ENCODE measurements at regions not wholly inside any gene's neighbourhood (a gene's known extent, or its start where the extent isn't known, plus 50 kb on each side); places are given as distances from the start of the nearest gene placed in this dataset.

DNA sequence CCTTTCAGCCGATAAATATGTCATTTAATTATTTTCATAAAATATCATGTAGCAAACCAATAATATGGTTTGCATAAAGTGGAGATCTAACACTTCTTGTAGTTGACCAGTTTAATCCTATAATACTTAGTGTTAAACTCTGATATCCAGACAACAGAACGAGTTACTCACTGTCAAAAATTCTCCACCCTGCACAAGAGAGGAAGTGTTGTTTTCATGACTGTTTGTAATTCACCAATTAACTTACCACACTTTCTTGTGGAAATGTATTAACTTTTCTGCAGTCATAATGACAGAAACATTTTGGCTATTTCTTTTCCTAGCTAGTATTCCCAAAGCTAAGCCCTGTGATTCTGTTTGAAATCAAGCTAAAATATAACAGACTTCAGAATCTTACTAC is 555.3 kb upstream of the FTMT start:
- no peak for DNase-seq (ENCODE audit: low read depth in 4 of 4, low spot score in 3 of 4)

GRCh38 chr5:121299153-121299552 is 552.5 kb upstream of the FTMT start:
- no peak for DNase-seq (ENCODE audit: low read depth in 4 of 4, low spot score in 3 of 4)

DNA sequence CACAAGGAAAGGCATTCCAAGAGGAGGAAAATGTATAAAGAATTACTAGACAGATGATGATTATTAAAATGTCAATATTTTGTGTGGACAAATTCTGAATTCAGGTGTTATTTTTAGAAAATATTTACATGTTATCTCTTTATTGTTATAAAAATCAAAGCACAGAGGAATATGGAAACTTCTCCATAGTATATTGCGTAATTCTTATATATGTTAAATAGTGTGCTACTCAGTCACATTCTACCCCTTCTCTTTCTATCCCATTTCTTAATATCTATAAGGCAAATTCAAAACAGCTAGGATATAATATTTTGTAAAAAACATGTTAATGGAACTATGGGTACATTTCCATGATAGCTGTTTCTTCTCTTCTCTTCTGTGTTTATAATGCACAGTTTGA is 546.8 kb upstream of the FTMT start:
- DNase-seq (ENCODE audit: low read depth in 4 of 4, low spot score in 3 of 4), result no peak

DNA sequence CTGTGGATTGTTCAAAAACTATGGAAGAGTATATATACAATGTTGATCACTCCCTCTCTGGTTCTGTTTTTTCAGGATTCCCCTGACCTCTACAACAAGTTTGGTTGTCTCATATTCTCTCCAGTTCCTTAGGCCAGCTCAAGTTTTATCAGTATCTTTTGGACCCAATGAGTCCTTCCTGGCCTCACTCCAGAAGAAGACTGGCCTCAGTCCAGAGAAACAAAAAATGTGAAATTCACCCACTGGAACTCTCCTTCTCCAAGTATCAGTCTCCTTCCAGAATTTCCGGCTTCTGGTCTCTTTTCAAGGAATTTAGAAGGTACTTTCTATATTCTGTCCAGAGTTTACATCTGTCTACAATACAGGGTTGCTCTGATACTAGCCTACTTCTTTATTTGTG is 537.8 kb upstream of the FTMT start:
- DNase-seq (ENCODE audit: low read depth in 4 of 4, low spot score in 3 of 4), result no peak

DNA sequence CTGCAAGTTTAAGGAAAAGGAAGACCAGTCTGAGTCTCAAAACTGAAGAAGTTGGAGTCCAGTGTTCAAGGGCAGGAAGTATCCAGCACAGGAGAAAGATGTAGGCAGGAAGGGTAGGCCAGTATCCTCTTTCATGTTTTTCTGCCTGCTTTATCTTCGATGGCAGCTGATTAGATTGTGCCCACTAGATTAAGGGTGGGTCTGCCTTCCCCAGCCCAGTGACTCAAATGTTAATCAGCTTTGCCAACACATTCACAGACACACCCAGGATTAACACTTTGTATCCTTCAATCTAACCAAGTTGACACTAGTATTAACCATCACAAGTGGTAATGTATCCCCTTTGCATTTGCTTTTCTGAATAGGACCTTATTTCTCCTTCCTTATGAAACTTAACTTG is 535.9 kb upstream of the FTMT start:
- no peak for DNase-seq (ENCODE audit: low read depth in 4 of 4, low spot score in 3 of 4)

- no peak for DNase-seq (ENCODE audit: low read depth in 4 of 4, low spot score in 3 of 4)
These were observed 532.4 kb upstream of the FTMT start for GRCh38 chr5:121319292-121319691.

DNA sequence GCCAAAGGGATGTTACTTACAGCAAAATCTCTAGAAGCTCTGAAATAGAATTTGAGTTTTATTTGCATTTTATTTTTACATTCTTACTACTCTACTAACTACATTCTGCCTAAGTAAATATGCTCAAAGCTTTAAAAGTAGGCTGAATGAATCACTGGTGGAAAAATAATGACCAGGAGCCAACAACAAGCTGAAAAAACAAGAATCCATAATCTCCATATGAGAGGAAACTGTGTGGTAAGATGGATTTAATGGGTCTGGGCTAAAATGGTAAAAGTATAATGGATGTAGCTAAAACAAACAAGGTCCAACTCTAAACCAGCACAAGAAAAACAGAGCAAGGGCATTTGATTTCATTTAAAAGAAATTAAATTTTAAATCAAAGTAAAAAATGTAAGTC is 525.8 kb upstream of the FTMT start:
- DNase-seq (ENCODE audit: low read depth in 4 of 4, low spot score in 3 of 4), result no peak

DNA sequence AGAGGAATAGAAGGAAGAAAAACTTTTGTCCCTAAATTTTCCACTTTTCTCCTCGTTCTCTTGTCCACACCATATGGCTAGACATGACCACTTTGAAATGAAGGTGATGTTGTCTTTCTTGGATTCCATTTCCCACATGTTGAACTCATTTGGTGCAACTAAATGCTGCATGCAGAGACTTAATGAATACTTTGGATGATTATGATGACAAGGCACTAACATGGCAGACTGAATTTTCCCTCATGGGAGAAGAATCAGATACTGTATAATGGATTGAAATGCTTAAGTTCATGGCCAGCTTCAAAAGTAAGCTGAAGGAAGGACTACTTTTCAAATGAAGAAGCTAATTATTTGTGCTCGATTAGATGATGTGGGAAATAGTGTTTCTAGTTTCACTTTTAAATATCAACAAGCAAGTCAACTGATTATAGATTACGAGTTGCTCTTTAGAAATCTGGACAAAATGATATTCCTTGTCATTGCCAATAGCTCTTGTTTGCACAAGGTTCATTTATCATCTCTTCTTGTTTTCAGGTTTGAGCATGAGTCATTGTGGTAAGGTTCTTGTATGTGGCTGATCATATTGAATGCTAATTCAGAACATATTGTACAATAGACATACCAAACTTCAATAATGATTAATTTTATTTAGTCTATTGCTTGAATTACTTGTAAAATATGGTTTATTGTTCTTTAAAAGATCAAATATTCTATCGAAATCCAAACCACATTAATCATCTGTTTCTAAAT is 501.3 kb upstream of the FTMT start:
- DNase-seq (ENCODE audit: low read depth in 4 of 4, low spot score in 3 of 4), result no peak

GRCh38 chr5:121366515-121366914 is 485.2 kb upstream of the FTMT start:
- DNase-seq (ENCODE audit: low read depth in 4 of 4, low spot score in 3 of 4), result no peak

DNA sequence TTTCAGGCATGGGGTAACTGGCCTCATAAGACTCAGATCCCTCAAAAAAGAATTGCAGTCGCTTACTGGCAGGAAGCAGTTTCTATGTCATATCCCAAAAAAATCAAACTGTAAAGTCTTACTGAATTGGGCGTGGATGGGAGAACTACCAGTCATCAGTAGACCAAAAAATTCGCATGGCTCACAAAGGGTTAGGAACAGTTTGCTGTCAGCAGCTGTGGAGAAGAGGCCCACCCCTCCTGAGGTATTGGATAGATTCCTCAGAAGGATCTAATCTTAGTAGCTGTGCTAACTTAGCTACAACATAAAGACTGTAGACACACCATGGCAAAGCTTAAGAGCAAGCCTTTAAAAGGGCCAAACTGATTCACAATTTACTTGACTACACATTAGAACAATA is 478.3 kb upstream of the FTMT start:
- DNase-seq (ENCODE audit: low read depth in 4 of 4, low spot score in 3 of 4), result no peak

DNA sequence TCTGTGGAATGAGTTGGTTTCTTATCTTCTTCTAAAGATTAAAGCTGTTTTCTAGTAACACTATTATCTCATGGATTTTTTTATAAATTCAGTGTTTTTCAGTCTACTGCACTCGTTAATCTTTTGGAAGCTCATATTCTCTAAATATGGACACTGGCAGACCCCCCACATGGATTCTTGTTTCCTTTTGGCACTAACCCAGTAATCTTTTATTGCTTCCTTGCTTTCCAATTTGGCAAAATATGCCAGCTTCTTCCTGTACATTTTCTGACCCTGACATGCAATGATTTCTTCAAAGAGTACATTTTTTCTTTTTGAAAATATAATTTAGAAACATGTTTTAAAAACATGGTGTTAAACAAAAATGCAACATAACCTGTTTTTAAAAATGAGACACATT is 474.2 kb upstream of the FTMT start:
- no peak for DNase-seq (ENCODE audit: low read depth in 4 of 4, low spot score in 3 of 4)

DNA sequence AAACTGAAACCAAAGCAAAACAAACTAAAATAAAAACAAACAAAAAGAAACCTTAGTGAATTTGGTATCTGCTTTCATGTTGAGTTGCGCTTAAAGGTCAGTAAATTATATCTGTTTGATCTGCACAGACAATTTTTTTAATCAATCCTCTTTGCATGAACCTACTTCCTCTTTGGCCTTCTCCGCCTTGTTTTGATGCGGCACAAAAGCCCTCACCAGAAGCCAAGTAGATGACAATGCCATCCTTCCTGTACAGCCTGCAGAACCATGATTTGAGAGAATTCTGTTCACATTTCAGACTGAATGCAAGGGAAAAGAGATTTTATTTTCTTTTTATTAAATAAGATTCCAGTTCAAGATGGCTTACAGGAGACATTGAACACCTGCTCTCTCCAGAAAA is 473.6 kb upstream of the FTMT start:
- DNase-seq (ENCODE audit: low read depth in 4 of 4, low spot score in 3 of 4), result no peak

DNA sequence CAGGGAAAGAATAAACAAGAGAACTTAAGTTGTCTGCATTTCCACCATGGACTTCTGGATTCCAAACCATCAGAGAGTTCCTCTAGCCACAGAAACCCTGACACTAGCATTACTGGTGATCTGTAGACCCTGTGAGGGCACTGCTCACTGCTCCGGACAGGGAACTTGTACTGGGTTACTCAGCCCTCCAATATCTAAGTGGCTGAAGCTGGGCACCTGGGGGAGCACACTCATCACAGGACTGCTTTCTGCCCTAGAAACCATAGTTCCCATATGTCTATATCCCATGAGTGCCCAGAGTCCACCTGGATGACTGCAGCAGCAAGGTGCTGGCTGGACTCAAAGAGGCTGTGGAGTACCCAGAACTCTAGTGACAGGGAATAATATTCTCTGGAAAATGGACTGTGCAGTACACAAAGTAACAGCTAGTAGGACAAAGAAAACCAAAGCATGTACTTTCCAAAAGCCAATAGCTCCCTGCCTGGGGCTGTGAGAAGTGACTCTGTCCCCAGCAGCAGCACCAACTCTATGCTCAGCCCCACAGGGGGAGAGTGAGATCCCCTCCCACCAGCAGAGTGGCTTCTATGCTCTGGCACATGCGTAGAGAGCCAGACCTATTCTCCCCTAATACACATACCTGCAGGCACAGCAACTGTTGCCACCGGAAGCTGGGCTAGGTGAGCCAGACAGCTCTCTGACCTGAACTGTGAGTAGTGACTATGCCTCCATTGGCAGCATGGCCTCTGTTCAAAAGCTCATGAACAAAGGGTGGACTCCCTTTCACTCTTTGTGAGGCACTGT is 472.9 kb upstream of the FTMT start:
- DNase-seq (ENCODE audit: low read depth in 4 of 4, low spot score in 3 of 4), result no peak

GRCh38 chr5:121380066-121380465 is 471.6 kb upstream of the FTMT start:
- DNase-seq (ENCODE audit: low read depth in 4 of 4, low spot score in 3 of 4), result no peak

DNA sequence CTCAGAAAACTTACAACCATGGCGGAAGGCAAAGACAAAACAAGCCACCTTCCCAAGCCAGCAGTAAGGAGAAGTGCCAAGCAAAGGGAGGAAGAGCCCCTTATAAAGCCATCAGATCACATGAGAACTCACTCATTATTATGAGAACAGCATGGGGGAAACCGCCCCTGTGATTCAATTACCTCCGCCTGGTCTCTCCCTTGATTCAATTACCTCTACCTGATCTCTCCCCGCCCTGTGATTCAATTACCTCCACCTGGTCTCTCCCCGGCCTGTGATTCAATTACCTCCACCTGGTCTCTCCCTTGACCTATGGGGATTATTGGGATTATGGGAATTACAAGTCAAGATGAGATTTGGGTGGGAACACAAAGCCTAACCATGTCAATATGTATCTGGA is 467.3 kb upstream of the FTMT start:
- no peak for DNase-seq (ENCODE audit: low read depth in 4 of 4, low spot score in 3 of 4)

DNA sequence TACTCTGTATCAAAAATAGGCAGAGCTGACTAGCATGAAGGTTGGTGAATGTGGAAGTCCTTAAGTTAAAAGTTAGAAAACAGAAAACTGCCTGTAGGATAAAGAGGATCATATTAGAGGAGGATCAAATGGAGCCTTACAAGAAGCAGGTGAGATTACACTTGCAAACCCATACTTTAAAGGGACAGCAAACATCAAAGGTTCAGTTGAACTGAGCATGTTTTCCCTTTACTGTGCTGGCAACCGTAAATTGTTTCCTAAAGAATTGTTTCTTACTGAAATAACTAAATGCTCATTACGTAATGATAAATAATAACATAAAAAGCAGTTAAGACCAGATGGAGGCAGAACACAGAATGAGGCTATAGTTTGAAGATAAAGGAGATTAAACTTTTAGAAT is 465.3 kb upstream of the FTMT start:
- no peak for DNase-seq (ENCODE audit: low read depth in 4 of 4, low spot score in 3 of 4)

DNA sequence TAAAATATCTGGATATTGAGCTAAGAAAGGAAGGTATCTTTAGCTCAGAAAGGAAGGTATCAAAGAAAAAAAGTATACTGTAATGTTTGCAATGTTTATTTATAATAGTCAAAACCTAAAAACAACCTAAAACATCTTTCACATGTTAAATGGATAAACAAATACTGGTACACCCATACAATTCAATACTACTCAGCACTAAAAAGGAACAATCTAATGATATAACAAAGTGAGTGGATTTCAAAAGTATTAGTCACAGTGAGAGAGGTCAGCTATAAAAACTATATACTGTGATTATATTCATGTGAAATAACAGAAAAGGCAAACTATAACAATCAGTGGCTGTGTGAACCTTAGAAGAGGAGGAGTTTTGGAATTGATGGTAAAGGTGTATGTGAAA is 455.0 kb upstream of the FTMT start:
- DNase-seq (ENCODE audit: low read depth in 4 of 4, low spot score in 3 of 4), result no peak

DNA sequence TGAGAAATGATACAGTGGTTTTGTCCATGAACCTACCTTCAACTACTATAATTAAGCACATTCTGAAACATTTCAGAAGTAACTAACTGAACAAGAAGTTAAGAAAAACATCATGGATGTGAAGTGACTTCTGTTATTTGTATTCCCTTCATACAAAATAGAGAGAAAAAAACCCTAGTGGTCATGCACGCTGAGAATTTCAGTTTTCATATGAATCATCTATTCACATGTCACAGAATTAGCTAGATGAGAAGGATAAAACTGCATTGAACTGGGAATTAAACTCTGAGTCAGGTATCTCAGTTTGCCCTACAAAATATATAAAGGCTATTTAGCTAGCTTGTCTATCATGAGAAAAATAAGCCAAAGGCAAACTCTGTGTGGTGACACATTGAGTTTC is 451.8 kb upstream of the FTMT start:
- no peak for DNase-seq (ENCODE audit: low read depth in 4 of 4, low spot score in 3 of 4)

- DNase-seq (ENCODE audit: low read depth in 4 of 4, low spot score in 3 of 4), result no peak
These were observed 442.9 kb upstream of the FTMT start for GRCh38 chr5:121408778-121409177.

DNA sequence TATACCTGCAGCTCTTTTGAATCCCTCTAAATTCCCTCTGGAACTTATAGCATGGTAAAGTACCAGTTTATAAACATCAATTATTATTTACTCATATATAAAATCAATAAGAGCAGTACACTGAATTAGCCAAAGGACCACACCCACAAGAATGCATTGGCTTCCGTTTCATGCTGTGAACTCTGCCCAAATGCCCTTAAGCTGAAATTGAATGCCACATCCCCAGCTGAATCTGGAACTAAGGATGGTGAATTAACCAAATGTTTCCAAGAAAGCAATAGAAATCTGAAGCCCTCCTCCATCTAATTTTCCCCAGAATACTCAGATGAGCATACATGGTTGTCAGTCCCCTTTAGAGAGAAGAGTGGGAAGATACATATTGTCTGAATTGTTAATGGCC is 436.4 kb upstream of the FTMT start:
- no peak for DNase-seq (ENCODE audit: low read depth in 4 of 4, low spot score in 3 of 4)

DNA sequence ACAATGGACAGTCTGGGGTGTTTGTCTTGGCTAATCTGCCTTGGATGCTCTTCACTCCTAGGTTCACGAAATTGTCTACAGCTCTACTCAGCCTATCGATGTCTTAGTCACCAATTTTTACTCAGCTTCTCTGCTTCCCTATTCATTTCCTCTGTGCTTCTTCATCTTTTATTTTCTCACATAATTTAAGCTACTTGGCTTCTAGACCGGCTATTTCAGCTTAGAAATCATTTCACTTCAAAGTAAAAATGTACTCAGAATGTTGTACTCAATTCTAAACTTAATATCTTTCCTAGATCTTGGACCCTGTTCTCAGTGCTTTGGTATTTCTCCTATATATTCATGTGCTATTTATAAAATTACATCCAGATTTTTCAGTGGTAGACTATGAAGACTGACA is 430.0 kb upstream of the FTMT start:
- DNase-seq (ENCODE audit: low read depth in 4 of 4, low spot score in 3 of 4), result no peak

DNA sequence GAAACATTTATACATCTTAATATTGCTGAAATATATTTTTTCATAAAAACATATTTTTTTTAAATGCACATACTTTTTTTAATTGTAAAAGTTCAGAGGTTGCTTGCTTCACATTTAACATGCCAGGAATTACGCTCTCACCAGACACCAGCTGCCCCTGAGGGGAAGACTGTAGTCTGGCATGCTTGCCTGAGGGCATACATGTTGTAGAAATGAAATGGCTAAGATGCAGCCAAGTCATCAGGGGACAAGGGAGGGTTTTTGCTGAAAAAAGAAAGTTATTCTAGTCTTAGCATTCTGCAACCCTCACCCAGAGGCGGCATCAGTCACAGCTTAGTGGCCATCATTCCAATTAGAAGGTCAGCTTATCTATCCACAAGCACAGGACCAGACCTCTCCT is 426.7 kb upstream of the FTMT start:
- no peak for DNase-seq (ENCODE audit: low read depth in 4 of 4, low spot score in 3 of 4)
